ENCODE measurements at regions not wholly inside any gene's neighbourhood (a gene's known extent, or its start where the extent isn't known, plus 50 kb on each side); places are given as distances from the start of the nearest gene placed in this dataset.

DNA sequence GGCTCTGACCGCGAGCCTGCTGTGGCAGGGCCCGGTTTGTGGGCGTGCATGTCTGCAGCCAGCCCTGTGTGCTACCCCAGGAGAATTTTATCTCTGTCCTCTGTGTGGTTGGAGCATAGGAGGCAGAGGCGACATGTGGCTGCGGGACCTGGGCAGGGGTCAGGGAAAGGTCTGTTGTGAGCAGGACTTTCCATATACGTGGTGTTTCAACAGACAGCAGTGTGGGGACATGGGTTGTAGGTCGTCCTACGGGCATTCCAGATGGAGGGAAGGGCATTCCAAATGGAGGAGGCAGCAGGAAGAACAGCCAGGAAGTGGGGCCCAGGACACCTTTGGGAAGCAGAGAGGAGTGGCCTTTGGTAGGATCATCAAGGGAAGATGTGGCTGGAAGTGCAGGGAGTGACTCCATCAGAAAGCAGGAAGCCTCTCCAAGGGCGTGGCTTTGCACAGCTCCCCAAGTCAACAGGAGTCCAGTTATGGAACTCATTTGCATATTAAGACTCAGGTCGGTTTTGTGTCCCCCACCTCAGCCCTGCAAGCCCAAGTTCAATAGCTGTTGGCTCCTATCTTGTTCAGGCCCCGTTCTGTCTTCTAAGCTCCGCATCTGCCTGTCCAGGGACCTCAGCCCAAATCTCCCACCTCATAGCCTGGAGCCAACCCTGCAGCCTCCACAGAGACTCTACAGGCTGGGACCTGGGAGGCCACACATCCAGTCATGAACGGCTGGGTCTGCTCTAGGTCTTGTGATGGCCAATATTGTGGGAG is 309.1 kb downstream of the MATN1 start:
- no peaks in the 10 kb centered on the region for H3K36me3 Mint-ChIP-seq (ENCODE audit: low read depth)
- peaks cover 3% of the 10 kb centered on the region for H3K27me3 Mint-ChIP-seq
- intact Hi-C loops (cut with micrococcal nuclease): no loop called here
- H3K4me1 Mint-ChIP-seq (ENCODE audit: low read depth): no peaks in the 10 kb centered on the region
- no peaks in the 10 kb centered on the region for H3K9me3 Mint-ChIP-seq
- H3K4me3 Mint-ChIP-seq: no peak overlapping the region
- H3K27ac Mint-ChIP-seq: no peak overlapping the region

DNA sequence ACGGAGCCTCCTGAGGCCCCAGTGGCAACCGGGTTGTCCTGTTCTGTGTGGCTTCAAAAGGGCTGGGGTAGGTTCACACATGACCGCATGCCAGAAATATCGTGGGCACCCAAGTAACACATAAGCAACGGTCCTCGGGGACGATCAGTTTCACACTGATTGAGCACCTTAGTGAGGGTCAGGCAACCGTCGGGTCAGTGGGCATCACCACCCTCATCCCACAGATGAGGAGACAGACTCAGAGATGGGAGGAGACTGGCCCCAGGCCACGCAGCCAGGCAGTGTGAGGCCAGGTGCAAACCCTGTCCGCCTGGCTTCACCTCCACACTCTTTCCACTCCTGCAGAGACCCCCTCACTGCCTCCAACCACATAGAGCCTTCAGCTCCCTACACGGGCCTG is 309.8 kb downstream of the MATN1 start:
- intact Hi-C loops (cut with micrococcal nuclease): no loop called here
- Mint-ChIP-seq H3K4me3 (no peak overlapping the region), H3K36me3 (ENCODE audit: low read depth) (no peaks in the 10 kb centered on the region), H3K9me3 (no peaks in the 10 kb centered on the region), H3K27me3 (peaks cover 4% of the 10 kb centered on the region), H3K4me1 (ENCODE audit: low read depth) (no peaks in the 10 kb centered on the region), H3K27ac (no peak overlapping the region)

DNA sequence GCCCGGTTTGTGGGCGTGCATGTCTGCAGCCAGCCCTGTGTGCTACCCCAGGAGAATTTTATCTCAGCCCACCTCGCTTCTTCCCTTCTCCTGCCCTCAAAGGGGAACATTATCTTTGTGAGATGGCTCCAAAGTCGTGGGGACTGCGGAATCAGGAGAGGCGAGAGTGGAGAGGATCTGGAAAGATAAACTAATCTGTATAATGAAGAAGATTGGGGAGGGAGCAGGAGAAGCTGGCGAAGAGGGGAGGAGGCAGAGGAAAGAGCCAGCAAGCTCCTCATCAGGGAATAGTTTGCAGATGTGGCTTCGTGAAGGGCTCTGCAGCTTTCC is 310.3 kb downstream of the MATN1 start:
- no peak overlapping the region for H3K27ac Mint-ChIP-seq
- no peak overlapping the region for H3K4me3 Mint-ChIP-seq
- no peaks in the 10 kb centered on the region for H3K36me3 Mint-ChIP-seq (ENCODE audit: low read depth)
- peaks cover 4% of the 10 kb centered on the region for H3K27me3 Mint-ChIP-seq
- H3K4me1 Mint-ChIP-seq (ENCODE audit: low read depth): no peaks in the 10 kb centered on the region
- intact Hi-C loops (cut with micrococcal nuclease): no loop called here
- H3K9me3 Mint-ChIP-seq: no peaks in the 10 kb centered on the region

DNA sequence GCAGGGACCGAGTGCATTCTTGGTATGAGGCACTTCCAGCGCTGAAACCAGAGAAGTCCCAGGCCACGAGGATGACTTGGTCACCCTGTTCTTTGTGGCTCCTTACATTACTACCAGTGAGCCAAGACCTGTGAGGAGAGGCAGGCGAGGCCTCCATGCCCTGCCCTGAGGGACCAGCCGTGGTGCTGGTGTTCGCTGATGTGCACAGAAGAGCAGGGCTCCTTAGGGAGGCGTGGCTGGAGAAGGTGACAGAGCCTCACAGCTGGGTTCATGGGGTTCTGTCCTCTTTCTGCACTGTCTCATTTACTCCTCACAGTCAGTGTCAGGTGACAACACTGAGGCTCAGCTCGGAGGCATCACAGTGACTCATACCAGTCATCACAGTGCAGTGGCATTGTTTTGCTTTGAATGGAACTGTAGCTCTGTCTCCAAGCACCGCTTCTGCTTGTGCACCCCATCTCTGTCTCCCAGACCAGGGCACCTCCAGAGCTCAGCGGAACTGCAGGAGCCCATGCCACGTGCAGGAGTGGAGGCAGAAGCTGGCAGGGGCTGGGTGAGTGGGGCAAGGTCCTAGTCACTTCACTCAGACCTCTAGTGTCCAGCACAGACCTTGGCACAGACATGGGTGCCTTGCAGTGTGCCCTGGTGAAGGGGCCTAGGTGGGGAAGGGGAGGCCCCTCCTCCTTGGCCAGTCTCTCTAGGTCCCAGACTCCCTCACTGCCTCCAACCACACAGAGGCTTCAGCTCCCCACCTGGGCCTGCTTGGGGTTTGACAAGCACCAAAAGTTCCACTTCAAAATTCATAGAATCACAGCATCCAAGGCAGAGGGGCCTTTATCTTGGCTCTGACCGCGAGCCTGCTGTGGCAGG is 310.9 kb downstream of the MATN1 start:
- no peaks in the 10 kb centered on the region for H3K9me3 Mint-ChIP-seq
- no peaks in the 10 kb centered on the region for H3K36me3 Mint-ChIP-seq (ENCODE audit: low read depth)
- intact Hi-C loops (cut with micrococcal nuclease): no loop called here
- H3K4me3 Mint-ChIP-seq: no peak overlapping the region
- no peak overlapping the region for H3K27ac Mint-ChIP-seq
- H3K4me1 Mint-ChIP-seq (ENCODE audit: low read depth): no peaks in the 10 kb centered on the region
- H3K27me3 Mint-ChIP-seq: peaks cover 3% of the 10 kb centered on the region

DNA sequence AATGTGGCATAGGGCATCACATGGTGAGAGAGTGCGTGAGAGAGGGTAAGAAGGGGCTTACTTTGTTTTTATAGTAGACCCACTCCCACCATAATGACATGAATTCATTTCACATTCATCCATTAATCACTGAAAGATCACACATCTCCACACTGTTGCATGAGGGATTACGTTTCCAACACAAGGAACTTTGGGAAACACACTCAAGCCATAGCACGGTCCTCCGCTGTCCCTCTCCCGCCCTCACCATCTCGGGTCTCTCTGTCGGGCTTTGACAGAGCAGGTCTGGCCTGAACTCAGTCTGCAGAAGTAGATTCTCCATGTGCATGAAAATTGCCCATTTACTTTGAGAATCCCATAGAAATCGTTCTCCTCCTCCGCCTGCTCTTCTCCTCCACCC is 312.2 kb downstream of the MATN1 start:
- intact Hi-C loops (cut with micrococcal nuclease): no loop called here
- Mint-ChIP-seq H3K27me3 (peaks cover 6% of the 10 kb centered on the region), H3K27ac (no peak overlapping the region), H3K4me3 (no peak overlapping the region), H3K36me3 (ENCODE audit: low read depth) (no peaks in the 10 kb centered on the region), H3K9me3 (no peaks in the 10 kb centered on the region), H3K4me1 (ENCODE audit: low read depth) (no peaks in the 10 kb centered on the region)

DNA sequence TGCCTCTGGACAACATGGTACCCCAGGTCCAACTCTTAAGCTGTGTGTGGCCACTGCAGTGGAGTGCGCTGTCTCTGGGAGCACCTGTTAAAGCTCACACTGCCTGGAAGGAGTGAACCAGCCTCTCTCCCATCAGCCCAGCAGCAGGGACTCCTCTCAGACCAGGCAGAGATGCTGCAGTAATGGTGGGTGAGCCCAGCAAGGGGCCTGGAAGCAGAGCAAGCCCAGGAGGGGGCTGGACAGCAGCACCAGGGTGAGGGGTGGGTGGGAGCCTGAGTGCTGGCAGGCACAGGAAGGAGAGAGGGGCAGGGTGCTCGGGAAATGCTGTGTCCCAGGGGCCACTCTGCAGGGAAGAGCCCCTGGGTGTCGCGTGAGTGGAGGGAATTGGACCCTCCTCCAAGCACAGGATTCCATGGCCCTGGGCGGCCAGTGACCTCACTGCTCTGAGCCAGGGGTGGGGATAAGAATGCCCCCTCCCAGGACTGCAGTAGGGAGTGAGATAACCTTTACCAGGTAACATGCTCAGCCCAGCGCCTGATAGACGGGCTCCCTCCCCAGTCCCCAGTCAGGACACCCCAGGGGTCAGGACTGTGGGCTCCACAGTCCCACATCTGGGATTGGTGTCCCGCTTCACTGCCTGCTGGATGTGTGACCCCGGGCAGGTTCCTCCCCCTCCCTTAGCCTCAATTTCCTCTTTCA is 313.1 kb downstream of the MATN1 start:
- H3K4me1 Mint-ChIP-seq (ENCODE audit: low read depth): no peaks in the 10 kb centered on the region
- H3K27me3 Mint-ChIP-seq: peaks cover 6% of the 10 kb centered on the region
- no peaks in the 10 kb centered on the region for H3K36me3 Mint-ChIP-seq (ENCODE audit: low read depth)
- H3K27ac Mint-ChIP-seq: no peak overlapping the region
- no peaks in the 10 kb centered on the region for H3K9me3 Mint-ChIP-seq
- intact Hi-C loops (cut with micrococcal nuclease): no loop called here
- H3K4me3 Mint-ChIP-seq: no peak overlapping the region

DNA sequence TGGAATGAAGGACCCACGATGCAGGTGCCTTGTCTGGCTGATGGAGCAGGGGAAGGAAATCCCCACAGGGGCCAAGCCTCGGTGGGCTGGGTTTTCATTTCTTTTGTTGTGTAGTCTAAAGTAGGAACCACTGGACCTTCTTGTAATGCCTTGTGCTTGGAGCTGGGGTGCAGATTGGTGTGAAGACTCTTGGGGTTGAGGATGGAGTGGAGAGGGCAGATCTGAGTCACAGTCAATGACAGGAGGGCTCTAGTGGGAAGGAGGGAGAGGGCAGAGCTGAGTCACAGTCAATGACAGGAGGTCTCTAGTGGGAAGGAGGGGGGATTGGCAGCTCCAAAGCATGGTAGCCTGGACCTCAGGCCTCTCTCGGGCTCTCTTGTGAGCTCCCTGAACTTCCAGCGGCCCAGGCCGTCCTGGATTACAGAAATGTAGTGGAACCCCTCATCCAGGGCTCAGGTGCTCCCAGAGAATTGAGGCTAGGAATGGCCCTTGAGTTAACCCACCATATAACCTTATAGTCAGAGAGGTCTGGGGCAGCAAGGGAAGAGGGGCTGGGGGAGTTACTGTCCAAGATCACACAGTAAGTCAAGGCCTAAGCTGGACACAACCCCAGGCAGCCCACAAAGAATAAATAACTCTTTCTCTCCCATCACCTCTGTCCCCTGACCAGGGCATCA is 313.8 kb downstream of the MATN1 start:
- H3K4me3 Mint-ChIP-seq: no peak overlapping the region
- intact Hi-C loops (cut with micrococcal nuclease): no loop called here
- no peaks in the 10 kb centered on the region for H3K9me3 Mint-ChIP-seq
- H3K27ac Mint-ChIP-seq: no peak overlapping the region
- peaks cover 6% of the 10 kb centered on the region for H3K27me3 Mint-ChIP-seq
- no peaks in the 10 kb centered on the region for H3K4me1 Mint-ChIP-seq (ENCODE audit: low read depth)
- no peaks in the 10 kb centered on the region for H3K36me3 Mint-ChIP-seq (ENCODE audit: low read depth)

DNA sequence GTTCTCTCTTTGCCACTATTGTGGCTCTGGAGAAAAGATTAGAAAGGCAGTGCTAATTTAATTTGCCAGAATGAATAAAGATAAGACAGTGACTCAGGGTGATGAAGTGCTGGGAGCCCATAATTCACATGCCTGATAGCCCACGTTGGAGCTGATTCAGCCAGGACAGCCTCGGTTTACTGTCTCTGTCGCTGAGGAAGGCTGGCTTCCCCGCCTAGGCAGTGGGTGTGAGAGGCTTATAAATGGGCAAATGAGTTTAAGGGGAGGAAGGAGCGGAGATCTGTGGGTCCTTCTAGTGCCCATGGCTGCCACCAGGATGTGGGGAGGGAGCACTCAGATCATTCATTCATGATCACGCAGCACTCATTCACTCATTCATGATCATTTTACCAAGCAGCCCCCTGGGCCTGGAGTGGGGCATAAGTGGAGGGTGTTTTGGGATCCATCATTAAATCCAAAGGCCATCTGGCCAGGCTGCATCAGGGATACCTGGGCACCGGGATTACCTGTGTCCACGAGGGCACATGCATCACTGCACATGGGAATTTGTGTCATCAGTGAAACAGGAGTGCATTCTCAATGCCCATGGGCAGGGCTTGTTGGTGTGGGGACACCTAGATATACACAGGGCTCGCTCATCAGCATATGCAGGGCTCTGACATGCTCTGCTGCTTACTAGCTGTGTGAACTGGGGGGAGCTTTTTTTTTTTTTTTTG is 315.4 kb downstream of the MATN1 start:
- intact Hi-C loops (cut with micrococcal nuclease): no loop called here
- Mint-ChIP-seq H3K9me3 (no peaks in the 10 kb centered on the region), H3K4me1 (ENCODE audit: low read depth) (no peaks in the 10 kb centered on the region), H3K27me3 (peaks cover 6% of the 10 kb centered on the region), H3K4me3 (no peak overlapping the region), H3K27ac (no peak overlapping the region), H3K36me3 (ENCODE audit: low read depth) (no peaks in the 10 kb centered on the region)

DNA sequence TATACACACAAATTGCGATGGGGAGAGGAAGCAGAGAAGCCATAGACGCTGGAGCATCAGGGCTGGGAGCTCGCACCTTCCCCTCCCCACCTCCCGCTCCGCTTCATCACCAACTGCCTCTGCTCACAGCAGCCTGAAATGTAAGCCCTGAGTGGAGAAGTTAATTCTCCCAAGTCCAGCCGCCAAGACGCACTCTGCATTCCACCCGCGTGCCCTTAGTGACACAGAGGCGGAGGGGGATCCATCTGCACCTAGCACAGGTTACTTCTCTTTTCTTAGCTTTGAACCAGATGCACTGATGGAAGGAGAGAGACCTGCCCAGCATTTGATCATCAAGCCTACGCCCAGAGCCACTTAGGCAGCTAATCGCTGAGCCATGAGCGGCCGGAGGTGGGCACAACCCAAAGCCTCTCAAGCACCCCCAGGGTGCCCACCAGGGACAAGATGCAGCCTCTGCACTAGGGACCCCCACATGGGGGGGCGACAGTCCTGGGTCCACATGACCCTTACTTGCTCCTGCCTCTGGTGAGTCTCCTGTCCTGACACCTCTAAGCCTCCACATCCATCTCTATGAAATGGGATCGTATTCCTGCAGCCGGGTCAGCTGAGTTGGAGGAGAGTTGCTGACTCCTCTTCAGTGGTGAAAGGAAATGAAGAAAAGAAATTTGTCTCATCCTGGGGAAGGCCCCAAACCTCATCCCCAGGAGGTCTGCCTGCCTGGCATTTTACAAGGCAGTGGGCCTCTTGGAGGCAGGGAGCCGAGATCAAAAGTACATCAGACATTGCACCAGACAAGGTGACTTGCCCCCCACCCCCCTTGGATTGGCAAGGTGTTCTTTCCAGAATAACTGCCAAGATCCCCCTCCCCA is 316.2 kb downstream of the MATN1 start:
- intact Hi-C loops (cut with micrococcal nuclease): no loop called here
- H3K4me1 Mint-ChIP-seq (ENCODE audit: low read depth): no peaks in the 10 kb centered on the region
- no peaks in the 10 kb centered on the region for H3K9me3 Mint-ChIP-seq
- H3K27ac Mint-ChIP-seq: no peak overlapping the region
- no peaks in the 10 kb centered on the region for H3K36me3 Mint-ChIP-seq (ENCODE audit: low read depth)
- H3K27me3 Mint-ChIP-seq: peaks cover 6% of the 10 kb centered on the region
- H3K4me3 Mint-ChIP-seq: no peak overlapping the region

DNA sequence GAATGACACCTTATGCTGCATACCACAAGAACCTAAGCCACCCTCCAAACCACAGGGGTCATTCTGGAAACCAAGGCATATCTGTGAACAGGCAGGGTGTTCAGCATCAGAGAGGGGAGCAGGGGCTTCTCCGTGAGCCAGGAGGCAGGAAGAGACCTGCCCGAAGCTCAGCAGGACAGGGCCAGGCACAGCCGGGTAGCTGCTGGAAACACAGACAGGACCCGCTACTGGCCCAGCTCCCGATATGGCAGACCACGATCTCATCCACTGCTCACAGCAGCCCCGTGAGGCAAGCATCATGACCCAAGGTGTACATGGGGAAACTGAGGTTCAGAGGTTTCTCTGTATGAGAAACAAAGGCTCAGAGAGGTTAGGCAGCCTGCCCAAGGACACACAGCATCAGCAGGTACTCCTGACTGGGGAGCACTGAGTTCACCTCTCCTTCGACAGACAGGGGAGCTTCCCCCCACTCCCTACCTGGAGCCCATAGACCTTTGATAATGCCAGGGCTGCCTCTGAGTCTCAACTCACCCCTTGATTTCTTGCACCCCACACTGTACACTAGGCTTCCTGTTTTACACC is 317.7 kb downstream of the MATN1 start:
- Mint-ChIP-seq H3K9me3 (no peaks in the 10 kb centered on the region), H3K4me3 (no peak overlapping the region), H3K27me3 (peaks cover 6% of the 10 kb centered on the region), H3K4me1 (ENCODE audit: low read depth) (no peaks in the 10 kb centered on the region), H3K27ac (no peak overlapping the region), H3K36me3 (ENCODE audit: low read depth) (no peaks in the 10 kb centered on the region)
- intact Hi-C loops (cut with micrococcal nuclease): no loop called here

DNA sequence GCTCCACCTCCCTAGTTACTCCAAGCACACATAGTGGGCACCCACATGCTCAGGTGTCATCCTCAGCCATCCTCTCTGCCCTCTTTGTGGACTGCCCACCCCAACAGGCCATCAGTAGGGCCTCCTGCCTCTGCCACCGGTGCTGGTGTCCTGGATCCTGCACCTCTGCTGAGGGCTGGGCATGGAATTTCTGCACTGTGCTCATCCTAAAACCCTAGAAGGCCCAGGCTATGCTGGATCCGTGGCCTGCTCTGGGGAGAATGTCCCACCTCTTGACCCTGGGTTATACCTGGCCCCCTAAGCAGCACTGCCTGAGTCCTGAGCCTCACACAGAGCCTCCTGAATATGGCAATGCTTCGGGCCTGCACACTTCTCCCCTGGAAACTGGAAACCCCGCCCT is 318.3 kb downstream of the MATN1 start:
- H3K27ac Mint-ChIP-seq: no peak overlapping the region
- no peaks in the 10 kb centered on the region for H3K9me3 Mint-ChIP-seq
- intact Hi-C loops (cut with micrococcal nuclease): no loop called here

DNA sequence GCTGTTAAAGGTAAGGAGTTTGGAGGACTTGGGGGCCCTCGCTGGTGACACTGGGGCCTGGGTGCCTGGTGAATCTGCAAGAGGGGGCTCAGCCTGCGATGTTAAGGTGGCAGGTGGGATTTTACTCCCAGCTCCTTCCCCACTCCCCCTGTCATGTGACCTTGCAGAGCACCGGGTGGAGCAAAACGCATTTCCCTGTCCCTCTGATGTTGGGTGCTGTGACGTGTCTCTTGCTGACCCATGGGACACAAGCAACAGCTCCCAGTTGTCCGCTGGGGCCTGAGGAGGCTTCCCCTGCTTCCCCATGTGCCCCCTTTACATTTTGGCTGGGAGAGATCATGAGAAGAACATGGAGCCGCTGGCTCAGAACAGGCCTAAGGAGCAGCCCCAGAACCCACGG is 319.0 kb downstream of the MATN1 start:
- Mint-ChIP-seq H3K4me1 (ENCODE audit: low read depth) (no peaks in the 10 kb centered on the region), H3K4me3 (no peak overlapping the region), H3K27me3 (peaks cover 6% of the 10 kb centered on the region), H3K36me3 (ENCODE audit: low read depth) (no peaks in the 10 kb centered on the region), H3K9me3 (no peaks in the 10 kb centered on the region), H3K27ac (no peak overlapping the region)
- intact Hi-C loops (cut with micrococcal nuclease): no loop called here

More for the DNA sequence above, 318.3 kb downstream of the MATN1 start:
- Mint-ChIP-seq H3K4me3 (no peak overlapping the region), H3K27me3 (peaks cover 6% of the 10 kb centered on the region), H3K36me3 (ENCODE audit: low read depth) (no peaks in the 10 kb centered on the region), H3K4me1 (ENCODE audit: low read depth) (no peaks in the 10 kb centered on the region)

Data from dendritic cell treated with granulocyte-macrophage colony-stimulating factor and Interleukin-4, amounts not matched to agents 40 ng/mL and 50 ng/mL, for 4 days (primary cell).